ENCODE measurements at regions not wholly inside any gene's neighbourhood (a gene's known extent, or its start where the extent isn't known, plus 50 kb on each side); places are given as distances from the start of the nearest gene placed in this dataset.
"Not testable (repeated sequence)": the region's sequence is repeated elsewhere in the genome, so short reads cannot be mapped to it uniquely, and the experiment has no call there.

DNA sequence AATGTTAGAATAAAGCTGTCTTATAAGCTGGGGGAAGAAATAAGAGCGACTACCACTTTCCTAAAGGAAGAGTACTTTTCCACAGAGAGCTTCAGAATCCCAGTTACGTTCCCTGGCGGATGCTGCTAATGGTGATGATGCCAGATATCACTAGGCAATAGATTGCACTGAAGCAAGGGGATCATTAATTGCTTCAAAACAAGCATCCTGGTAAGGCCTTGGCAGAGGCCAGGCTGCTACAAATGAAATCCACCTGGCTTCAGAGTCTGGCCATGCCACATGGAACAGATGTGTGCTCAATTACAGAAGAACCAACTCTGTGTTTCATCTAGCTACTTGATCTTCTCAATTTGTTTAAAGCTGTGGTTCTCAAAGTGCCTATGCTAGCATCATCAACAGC lies 129.2 kb upstream of the IL12A start:
- DNase-seq: no peak

DNA sequence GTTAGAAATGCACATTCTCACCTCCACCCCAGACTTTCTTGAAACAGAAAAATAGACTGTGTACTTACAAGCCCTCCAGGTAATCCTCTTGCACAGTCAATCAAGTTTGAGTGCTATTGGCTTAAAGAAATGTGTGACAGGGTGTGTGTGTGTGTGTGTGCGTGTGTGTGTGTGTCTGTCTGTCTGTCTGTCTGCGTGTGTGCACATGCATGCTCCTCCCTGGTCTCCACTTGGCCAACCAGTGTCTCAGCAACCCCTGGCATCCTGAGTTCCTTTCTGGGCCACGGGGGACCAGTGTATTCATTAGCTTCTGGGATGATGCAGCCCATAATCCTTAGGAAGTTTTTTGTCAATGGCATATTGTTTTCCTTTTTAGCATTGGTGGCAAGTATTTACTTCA lies 128.8 kb upstream of the IL12A start:
- no peak for DNase-seq

- DNase-seq: no peak
These were observed 128.1 kb upstream of the IL12A start for GRCh38 chr3:159860269-159861116.

DNA sequence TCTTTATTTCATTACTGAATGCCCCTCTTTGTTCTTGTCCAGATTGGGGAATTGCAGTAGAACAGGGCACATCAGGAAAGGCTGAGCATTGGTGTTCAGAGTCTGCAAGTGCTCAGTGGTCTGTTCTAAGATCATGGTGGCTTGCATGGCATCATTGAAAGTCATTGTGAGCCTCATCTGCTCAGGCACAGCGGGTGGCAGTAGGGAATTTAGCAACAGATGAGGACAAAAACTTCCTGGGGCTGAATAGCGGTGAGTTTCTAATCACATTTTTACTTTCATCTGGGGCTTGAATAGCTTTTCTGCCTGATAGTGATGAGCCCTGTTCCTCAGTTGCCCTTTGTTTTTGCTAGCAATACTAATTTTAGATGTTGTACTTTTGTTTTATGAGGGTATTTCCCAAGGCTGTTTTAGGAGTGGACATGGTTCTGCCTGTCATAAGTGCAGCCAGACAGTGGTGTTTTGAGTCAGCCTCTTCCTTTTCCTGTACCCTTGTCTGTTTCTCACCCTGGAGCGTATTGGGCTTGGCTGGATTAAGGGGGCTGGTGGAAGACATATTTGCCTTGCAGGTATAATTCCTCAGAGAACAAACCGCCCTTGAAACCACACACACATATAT lies 127.2 kb upstream of the IL12A start:
- DNase-seq: no peak

DNA sequence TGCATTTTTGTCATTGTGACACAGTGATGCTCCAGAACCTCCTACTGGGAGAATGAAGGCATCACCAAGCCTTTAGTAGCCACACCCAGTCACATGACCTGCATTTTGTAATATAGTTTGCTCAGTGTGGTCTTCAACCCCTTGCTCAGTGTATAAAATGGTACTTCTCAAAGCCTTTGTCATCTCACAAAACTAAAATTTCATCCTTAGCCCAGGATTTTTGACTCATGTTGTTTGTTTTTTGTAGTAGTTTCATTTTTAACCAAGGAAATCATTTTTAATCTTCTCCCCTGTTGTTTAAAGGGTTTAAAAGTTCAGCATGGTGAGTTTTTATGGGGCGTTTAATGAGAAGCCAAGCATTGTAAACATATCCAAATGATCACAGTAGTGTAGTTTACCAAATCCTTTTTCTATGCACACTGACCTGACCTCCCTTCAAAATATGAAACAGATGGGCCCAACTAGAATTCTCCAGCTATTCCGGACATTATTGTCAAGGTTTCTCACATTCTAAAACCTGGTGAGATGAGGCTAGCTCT lies 123.5 kb upstream of the IL12A start:
- no peak for DNase-seq

GRCh38 chr3:159866201-159866746 lies 122.4 kb upstream of the IL12A start:
- peak; percentile 22 for DNase-seq

GRCh38 chr3:159867372-159867771 lies 121.3 kb upstream of the IL12A start:
- no peak for DNase-seq

DNA sequence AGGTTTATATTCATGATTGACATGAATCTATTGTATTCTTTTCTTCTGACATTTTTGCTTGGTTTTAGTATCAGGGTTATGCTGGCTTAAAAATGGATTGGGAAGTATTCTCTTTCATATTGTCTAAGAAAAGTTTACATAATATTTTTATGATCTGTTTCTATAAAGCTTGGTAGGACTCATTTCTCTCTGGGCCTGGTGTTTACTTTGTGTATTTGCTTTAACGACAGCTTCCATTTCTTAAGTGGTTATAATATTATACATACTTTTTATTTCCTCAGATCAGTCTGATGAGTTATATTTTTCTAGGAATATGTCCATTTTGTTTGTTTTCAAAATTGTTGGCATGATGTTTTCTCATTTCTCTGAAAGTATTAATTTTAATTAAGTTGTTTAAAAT lies 117.9 kb upstream of the IL12A start:
- no peak for DNase-seq

DNA sequence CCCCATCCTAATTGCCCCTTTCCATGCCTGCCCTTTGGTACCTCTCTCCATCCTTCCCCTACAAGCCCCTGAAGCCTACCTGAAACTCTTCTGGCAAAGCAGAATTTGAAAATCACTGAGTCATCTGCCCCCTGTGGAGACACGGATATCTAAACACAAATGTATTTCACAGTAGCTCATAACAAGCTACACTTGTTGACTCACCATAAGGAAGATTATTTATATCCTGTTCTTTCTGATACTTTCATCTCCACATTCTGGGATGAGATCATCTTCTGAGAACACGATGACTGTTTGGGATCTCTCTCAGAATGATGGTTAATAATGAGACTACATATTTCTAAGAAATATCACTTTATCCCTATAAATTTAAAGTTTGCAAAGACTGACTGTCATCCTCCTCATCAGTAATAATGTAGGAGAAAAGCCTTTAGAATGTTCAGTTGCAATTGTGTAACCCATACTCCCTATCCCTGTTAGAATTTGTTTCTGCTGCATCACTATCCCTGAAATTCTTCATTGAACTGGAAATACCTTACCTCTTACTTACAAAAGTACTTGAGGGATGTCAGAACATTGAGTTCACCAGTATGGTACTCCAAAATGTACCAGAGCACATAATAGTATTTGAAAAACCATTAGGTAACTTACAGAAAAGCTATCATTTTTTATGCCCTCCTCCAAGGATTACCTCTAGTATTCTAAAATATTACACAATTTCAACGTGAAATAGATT lies 116.1 kb upstream of the IL12A start:
- DNase-seq: no peak

GRCh38 chr3:159875116-159875515 lies 113.5 kb upstream of the IL12A start:
- DNase-seq: no peak

DNA sequence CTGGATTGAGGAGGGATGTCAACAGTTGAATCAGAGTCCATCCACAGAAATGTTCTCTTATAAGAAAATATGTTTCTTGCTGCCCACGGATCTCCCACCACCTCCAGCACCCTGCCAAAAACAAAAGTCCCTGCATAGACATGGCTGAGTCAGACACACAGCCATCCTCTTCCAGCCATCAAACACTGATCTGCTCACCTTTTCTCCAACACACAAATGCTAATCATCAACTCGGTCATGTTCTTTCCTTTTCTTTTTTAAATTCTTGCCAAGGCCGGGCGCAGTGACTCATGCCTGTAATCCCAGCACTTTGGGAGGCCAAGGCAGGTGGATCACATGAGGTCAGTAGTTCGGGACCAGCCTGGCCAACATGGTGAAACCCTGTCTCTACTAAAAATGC lies 110.7 kb upstream of the IL12A start:
- no peak for DNase-seq

DNA sequence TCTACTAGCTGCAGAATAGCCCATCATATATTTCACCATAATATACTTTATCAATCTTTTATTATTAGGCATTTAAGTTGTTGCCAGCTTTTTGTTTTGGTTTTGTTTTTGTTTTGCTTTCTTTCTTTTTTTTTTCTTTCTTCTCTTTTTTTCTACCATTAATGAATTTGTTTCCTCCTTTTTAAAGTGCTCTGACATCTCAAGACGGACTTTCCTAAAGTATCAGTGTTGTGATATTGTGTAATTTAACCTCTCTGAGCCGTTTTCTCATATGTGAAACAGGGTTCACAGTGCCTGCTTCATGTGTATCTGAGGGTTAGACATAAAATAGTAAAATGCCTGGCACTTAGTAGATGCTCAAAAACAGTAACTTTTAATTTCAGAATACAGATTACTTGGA lies 109.5 kb upstream of the IL12A start:
- no peak for DNase-seq

DNA sequence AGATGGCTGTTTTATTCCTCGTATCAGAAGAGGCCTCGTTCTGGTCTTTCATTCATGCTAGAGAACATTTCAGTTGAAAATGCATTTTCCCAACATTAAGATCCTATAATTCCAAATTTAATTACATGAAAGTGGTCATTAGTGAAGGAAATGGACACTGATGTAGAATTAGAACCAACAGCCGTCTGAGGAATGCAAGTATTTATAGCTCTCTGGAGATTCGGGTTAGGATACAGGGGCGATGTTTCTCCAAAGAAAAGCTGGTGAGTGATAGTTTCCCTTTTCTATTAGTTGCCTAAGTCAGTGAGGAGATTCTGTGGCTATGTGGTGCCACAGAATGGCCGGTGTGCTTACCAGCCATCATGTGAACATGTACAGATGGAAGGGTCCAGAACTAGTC lies 109.0 kb upstream of the IL12A start:
- DNase-seq: no peak

DNA sequence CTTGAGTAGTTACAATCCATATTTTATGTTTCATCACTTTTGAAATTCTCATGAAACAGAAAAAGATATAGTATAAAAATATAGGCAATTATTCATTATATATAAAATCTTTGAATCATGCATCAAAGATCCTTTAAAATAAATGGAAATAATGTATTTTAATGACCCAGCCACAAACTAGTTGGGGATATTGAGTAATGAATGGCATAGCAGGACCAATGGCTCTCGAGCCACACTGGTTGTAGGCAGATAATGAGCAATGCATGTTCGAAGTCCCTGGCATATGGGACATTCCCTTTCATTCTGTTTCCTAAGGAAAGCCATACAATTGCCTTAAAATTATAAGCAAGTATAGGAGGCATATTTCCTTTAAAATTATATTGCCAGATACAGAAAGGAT lies 107.4 kb upstream of the IL12A start:
- DNase-seq: no peak

- DNase-seq: no peak
These were observed 106.8 kb upstream of the IL12A start for GRCh38 chr3:159881828-159882309.

GRCh38 chr3:159882367-159882766 lies 106.3 kb upstream of the IL12A start:
- no peak for DNase-seq

DNA sequence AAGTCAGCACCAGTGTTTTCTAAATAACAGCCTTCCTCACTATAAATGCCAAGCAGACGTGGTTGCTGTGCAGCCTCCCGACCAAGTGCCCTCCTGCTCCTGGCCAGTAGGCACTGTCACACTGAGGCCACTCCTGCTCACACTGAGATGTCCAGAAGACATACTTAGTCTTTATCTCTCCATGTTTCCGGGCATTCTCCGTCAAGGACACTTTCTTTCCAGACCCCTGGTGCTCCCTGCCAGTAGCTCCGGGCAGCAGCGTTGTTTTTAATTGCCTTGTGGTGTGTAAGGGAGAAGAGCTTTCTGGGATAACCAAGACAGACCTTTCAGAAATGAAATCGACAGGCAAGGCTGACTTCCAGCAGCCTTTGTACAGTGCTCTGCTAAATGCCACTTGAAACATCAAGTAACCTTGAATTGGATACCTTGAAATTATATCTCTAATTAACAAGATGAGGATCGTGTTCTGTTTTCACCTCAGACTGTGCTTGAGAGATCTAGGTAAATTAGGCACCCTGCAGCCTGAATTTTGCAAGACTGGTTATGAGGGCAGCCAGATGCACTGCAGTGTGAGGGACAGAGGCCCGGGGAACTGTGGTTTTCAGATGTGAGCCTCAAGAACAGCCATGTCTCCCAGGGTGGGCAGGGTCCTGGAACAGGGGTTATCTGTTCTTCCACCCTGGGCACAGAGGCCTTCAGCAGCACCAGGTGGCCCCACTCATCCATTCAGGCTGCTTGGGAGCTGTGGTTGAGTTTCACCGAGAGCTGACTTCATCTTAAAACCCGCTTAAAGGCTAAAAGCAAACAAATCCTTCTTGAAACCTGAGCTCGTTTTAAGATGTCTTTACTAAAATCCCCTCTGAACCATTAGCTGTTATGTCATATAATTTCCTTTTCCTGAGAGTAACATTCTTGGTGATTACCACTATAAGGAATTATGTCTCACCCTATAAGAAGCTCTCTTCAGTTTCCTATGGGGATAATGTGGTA lies 105.5 kb upstream of the IL12A start:
- DNase-seq: no peak

- DNase-seq: no peak
These were observed 103.8 kb upstream of the IL12A start for GRCh38 chr3:159884661-159885402.

DNA sequence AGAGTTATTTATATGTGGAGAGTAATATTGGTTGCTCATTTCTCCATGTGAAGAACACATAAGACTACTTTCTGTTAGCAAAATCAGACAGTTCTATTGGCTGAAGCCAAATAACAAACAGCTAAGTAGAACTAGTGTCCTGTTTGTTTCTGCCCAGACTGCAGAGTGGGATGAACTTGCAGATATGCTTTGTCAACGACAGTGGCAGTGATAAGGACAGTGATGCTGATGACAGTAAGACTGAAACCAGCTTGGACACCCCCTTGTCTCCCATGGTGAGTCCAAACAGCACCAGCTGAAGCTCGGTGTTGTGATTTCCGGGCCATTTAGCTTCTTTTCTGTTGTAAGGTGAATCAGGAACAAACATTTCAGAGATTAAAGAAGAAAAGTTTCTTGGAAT lies 102.6 kb upstream of the IL12A start:
- no peak for DNase-seq

- DNase-seq: not testable (repeated sequence)
These were observed 102.1 kb upstream of the IL12A start for GRCh38 chr3:159886530-159886929.

- DNase-seq: no peak
These were observed 101.5 kb upstream of the IL12A start for GRCh38 chr3:159887168-159887567.
